Dermis blood vessel endothelial cell (primary cell): ENCODE measurements at regions not wholly inside any gene's neighbourhood (a gene's known extent, or its start where the extent isn't known, plus 50 kb on each side); places are given as distances from the start of the nearest gene placed in this dataset.

Source experiments
- DNase-seq: peaks from one replicate; pipeline ENCODE4 v3.0.0; 2010

DNA sequence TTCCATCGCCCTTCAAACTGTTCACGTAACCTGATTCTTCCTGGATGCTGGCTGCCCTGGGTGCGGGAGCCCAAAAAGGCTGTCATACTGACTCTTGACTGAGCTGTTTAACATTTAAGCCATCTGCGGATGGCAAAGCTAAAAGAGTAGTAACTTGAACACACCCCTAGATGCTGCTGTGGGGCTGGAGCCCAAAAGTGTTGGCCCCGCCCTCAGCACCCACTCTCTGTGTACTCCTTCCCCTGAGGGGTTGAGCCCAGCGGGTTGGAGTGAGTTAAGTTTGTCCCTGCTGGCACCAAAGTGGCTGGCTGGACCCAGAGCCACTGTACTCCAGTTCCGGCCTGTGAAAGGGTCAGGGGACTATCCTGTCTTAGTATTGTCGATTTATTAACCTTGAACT, 640.6 kb downstream of the PTPRU start:
- no peak for DNase-seq

DNA sequence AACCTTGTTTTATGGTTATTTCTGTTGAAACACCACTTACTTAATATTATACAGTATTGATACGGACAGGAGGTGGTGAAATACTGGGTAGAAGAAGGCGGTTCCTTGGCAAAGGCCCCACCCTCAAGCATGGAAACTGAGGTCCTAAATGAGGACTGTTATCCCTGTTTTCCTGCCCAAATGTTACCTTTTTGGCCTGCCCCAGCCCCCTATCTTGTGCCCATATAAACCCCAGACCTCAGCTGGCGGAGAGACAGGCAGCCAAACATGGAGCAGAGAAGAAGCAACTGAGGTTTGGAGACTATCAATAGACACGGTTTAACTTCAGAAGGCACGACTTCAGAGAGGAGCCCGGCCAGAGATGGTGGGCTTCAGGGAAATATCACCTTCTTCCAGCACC, 640.1 kb downstream of the PTPRU start:
- no peak for DNase-seq

DNA sequence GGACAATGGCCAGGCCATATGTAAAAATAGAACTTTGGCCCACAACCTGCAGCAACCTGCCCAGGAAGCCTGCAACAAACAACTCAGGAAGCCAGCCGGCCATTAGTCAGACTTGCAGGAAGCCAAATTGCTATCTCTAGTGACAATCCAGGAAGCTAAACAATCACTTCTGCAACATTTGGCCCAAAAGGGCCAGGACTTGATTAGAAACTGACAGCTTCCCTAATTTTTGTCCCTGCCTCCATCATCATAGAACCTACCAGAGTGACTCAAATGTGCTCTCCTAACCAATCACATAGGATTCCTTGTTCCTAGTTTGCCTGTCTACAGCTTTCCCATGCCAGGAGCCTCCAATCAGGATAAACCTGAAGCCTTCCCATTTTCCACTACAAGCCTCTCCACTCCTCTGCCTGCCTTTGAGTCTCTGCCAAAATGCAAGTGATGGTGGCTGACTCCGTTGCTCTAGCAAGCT, 639.3 kb downstream of the PTPRU start:
- DNase-seq, result peak; percentile 93

DNA sequence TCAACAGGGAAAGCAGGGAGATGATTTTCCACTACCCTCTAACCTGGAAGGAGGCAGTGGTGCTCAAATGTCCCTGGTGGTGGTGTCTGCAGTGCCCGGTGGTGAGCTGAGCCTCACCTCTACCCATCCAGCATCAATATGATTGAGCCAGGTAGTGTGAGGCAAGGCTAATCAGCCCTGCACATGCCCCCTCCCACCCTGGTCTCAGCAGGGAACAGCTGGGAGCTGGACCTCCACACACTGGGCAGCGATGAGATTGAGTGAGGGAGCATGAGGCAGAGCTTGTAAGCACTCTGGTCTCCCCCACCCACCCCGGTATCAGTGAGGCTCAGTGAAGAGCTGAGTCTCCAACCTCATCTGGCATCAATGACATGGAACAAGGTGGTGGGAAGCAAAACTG, 634.3 kb downstream of the PTPRU start:
- no peak for DNase-seq

DNA sequence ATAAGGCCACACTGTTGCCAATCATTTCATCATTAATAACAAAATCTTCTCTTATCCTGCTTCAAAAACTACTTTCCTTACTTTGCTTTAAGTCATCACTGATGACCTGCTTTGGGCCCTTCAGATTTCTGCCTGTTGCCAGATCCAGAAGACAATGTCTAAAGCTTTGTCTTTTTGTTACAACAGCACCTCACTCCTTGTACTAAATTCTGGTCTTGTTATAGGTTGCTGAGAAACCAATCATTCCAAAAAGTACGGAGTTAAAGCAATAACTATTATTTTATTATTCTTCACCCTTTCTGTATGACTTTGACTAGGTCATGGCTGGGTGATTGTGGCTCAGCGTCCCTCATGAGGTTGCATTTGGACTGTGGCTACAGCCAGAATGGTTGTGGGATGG, 633.5 kb downstream of the PTPRU start:
- no peak for DNase-seq

DNA sequence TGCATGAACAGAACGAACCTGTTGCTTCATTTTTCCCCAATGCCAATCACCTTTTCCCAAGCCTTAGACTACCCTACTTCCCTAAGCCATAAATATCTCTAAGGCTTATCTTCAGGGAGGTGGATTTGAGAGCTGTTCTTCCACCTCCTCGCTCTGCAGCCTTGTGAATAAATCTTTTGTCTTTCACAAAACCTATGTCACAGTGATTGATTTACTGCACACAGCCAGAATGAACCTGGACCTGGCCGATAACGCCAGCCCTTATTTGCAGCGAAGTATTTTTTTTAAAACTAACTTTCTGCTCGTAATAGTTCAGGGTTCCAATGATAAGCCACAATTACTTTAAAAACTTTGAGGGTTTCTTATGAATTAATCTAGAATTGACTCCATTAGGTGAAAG, 632.6 kb downstream of the PTPRU start:
- no peak for DNase-seq

DNA sequence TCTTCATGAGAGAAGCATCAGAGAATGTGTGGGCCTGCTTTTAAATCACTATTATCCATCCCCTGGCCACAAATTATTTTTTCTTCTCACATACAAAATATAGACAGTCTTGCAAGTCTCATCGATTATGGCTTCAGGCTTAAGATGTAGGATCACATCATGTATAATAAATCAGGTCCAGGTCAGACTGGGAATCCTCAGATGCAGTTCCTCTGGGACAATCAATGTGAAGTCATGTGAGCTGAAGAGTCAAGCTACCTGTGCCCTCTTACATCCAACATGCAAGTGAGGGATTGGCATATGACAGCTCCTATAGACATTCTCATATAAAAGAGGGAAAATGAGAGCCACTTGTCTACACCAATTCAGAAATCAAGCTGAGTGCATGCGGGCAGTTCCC, 631.8 kb downstream of the PTPRU start:
- no peak for DNase-seq

DNA sequence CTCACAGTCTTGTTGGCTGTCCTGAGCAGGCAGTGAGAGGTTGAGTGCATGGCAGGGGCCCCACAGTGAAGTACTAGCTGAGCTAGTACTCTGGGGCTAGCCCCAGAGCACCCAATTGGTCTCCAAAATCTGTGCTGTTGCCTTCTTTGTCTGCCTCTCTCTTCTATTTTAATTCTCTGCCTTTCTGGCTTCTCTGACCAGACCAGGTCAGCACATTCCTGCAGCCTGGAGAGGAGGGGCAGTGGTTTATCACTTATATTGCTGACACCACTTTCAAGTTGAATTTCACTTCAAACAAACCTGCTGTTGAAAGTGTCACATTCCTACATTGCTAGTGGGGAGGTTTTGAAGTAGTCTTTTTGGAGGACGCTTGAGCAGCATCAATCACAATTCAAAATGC, 628.7 kb downstream of the PTPRU start:
- DNase-seq, result no peak

DNA sequence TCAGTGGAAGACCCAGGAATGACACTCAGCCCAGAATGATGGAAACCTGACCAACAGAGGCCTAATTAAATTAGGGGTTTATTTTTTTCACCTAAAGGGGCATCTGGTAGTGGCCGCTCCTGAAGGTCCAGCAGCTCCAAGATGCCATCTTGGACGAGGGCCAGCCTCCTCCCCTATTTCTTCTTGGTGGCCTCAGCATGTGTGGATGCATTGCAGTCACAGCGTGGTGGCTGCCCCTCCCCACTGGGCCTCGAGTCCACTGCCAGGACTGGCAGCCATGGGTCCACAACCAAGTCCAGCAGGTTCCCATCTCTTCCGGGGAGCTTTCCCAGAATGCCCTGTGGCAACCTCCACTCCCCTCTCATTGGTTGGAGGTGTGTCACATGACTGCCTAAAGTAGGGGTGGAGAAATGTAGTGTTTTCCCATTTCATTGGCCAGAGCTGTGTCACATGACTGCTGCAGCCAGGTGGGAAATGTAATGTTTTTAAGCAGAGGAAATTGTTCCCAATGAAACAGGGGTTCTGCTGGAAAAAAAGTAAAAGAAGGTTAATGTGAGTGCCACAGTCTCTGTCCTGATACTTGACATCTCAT, 628.2 kb downstream of the PTPRU start:
- no peak for DNase-seq

DNA sequence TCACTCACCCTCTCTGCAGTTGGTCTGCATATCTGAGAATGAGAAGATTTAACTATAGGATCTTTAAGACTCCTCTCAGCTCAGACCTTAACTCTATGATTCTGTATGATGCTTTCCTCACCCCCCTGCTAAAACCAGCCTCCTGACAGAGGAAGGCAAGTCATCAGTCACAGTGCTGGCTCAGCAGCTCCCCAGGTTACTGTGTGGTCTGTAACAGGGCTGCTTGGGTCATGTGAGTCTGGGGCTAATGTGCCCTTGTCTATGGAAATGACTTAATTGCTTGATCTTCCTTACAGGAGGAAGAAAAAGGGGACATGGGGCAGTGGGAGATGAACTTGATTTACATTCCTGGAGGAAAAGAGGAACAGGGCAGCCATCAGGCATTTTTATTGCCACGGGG, 625.6 kb downstream of the PTPRU start:
- DNase-seq, result no peak

DNA sequence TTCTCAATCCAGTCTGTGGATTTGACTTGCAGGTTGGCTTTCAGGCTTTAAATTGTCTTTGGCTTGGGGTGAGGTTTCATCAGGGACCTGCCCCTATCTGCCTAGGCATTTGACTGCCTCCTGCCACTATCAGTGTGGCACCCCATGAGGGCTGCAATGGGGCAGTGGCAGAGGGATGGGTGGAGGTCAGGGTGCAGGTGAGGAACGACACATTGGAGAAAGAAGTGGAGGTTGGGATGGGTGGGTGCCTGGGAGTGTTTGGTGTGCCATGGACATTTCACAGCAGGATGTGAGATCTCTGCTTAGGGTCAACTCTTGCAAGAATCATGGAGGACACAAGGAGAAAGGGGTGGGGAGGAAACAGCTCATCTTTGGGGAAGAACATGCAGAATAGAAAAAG, 625.1 kb downstream of the PTPRU start:
- DNase-seq, result no peak

DNA sequence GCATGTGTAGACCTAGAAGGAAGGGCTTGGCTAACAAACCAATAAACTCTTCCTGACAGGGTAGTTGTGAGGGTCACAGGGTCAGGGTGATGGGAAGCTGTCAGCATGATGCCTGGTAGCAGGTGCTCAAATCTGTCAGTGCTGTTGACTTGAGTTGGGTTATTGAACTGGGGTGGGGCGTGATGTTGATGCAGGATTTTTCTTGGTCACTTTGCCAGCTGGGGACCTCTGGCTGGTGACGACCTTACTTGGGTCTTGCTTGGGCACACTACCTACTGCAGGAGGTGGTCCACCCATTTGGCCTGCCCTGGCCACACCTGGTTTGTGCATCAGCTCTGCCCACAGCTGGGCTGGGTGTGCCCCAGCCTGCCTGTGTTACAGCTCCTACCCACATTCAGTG, 624.4 kb downstream of the PTPRU start:
- DNase-seq, result no peak

DNA sequence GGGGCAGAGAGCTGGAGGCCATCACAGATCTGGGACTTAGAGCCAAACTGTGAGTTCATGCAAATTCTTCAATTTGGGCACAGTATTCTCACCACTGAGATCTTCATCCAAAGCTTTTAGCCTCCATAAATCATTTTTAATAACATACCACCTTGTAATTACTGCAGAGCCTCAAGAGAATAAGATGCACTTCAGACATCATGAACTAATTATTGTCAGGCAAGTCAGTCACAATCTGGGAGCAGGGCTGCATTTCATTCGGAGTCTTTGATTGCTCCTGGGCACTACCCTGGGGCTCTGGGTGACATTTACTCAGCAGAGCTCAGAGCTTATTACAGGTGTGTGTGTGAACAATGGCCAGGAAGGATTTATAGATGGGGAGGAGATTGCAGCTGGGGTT, 623.7 kb downstream of the PTPRU start:
- DNase-seq, result no peak

DNA sequence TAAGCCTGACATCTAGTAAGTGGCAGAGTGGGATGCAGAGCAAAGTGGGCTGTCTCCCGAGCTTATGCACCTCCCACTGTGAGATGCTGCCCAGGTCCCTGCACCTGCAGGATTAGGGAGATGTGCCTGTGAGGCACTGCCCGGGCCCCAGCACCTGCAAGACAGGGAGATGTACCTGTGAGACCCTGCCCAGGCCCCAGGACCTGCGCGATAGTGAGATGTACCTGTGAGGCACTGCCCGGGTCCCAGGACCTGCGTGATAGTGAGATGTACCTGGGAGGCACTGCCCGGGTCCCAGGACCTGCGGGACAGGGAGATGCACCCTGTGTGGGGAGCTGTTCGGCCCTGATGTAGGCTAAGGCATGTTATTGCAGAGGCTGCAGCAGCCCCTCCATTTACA, 622.8 kb downstream of the PTPRU start:
- no peak for DNase-seq

DNA sequence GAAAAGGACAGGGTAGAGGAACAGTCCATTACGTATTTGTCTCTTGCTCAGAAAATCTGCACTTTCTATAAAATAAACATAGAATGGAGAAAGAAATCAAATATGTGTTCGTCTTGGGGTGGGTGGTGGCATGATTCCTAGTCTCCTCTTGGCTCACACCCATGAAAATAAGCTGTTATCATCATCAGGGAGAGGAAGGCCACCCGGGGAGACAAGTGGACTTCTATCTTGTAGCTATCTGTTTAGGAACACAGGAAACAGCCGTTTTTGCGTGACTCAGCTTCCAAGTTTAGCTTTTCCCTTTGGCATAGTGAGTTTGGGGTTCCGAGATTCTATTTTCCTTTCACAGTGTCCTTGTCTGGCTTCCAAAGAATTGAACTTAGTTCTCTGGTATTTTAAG, 622.3 kb downstream of the PTPRU start:
- DNase-seq, result peak; percentile 20

DNA sequence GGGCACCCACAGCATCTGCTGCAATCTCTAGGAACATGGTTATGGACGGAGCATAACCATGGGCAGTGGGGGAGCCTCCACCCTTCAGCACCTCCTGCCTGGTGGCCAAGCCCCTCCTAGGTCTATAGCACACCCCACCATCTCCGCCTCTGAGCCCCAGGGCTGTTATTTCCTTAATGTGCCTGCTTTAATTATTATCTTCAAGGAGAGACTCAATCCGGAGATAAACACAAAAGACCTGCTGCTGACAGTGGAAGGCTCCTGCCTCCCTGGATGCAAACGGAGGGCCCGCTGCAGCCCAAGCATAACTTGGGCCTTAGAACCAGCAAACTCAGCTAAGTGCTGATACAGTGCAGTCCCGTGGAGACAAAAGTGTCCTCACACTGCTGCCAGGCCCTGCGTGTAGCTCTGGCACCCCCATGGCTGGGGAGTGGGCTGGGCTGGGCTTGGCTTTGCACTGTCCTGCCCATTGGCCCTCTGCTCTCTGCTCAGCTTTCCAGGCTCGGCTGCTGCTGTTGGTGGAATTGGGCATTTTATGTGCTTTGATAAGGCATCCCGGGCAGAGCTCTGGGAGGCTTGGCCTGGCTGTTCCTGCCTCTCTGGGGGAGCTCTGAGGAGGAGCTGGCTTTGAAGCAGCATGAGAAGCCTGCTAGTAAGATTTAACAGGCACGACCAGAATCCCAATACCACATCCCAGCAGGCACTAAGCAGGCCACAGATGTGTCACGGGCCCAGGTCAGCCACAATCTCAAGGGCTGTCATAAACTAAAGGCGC, 620.2 kb downstream of the PTPRU start:
- DNase-seq, result no peak

DNA sequence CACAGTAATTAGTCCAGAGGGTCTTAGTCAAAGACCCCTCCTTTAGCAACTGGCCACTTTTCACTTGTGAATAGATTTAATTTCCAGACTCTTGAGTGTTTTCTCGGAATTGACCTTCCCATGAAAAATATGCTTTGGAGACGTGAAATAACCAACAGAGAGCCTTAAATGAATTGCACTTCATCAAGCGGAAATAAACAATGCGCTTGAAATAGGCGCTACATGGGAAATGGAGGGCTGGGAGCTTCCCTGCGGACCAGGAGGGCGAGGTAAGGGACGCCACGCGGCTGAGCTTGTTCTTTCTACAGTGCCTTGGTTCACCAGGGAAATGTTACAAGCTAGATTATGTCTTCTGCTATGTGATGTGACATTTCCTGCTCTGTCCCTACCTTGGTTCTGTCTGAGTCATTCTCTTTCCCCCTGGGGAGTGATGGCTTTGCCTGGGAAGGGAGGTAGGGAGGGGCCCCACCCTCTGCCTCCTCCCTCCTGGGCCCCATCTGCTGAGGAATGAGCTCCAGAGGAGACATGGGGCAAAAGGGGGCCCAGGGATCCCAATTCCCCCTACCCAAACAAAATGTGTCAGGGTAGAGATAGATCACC, 619.3 kb downstream of the PTPRU start:
- DNase-seq, result no peak

DNA sequence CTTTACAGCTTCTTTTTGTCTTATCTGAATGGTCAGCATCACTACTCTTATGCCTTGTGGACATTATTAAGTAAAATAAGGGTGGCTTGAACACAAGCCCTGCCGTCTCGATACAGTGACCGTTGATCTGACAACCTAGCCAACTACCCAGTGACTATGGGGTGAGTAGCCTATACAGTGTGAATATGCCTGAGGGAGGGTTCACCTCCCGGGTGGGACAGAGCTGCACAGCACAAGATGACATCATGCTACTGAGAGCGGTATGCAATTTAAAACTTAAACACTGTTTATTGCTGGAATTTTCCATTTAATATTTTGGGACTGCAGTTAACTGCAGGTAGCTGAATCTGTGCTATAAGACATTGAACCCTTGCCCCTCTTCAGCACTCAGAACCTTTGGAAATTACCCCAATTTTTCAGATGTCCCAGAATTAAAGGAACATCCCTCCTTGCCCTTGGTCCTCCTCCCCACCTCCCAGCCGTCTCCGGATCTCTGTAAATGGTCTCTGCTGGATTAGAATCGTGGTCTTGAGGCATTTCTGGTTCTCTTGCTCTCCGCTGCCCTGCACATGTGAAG, 618.5 kb downstream of the PTPRU start:
- DNase-seq, result no peak

DNA sequence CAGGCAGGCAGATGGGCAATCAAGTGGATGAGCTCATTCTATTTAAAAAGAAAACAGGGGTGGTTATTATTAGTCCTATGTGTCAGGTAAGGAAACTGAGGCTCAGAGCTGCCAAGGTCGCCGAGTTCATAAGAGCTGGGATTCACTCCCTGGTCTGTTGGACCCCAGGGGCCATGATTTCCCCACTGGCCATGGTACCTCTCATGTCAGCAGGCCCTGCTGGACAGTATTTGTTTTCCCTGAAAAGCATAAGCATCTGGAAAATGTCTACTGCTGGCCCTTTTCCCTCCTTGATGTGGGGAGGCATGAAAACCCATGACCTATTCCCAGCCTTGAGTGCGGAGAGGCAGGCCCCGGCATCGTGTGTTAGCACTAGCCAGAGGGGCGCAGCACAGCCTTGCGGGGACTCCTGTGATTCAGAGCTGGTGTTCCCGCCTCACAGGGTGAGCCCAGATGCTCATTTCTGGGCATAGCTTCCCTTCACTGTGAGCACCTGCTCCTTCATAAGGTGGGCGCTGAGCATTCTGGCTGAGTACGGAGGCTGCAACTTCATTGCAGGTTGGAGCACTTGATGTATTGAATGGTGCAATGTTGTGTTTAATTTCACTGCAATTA, 617.5 kb downstream of the PTPRU start:
- DNase-seq, result no peak

DNA sequence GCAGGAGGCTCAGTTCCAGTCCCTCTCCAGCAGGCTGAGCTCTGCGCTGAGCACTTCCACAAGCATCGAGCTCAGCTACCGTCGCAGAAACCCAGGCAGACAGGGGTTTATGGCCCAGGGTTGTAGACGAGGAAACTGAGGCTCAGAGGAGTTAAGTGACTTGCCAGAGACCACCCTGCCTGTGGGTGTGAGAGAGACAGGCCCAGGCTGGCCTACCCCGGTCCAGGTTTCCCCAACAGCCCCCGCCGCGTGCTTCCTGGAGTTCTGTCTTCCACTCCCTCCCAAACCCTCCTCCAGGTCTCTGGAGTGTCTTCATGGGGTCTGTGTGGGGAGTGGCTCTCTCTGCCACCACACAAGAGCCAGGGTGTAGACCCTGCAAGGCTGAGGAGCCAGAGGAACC, 615.9 kb downstream of the PTPRU start:
- no peak for DNase-seq

DNA sequence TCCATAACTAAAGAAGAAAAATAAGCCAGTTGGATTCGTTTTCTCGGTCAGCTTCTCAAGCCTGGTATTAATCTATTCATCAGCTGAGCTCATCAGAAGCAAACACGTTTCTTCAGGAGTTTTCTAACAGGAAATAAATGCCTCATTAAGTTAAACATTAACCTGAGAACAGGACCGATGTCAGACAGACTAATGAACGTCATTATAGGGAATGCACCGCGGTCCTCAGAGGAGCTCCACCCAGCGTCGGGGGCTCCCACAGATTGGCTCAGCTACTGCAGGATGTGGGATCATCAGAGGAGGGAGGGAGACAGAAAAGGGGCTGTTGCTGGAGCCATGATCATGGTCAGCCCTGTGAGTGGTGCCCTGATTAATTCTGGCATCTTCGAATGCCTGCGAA, 615.4 kb downstream of the PTPRU start:
- no peak for DNase-seq

DNA sequence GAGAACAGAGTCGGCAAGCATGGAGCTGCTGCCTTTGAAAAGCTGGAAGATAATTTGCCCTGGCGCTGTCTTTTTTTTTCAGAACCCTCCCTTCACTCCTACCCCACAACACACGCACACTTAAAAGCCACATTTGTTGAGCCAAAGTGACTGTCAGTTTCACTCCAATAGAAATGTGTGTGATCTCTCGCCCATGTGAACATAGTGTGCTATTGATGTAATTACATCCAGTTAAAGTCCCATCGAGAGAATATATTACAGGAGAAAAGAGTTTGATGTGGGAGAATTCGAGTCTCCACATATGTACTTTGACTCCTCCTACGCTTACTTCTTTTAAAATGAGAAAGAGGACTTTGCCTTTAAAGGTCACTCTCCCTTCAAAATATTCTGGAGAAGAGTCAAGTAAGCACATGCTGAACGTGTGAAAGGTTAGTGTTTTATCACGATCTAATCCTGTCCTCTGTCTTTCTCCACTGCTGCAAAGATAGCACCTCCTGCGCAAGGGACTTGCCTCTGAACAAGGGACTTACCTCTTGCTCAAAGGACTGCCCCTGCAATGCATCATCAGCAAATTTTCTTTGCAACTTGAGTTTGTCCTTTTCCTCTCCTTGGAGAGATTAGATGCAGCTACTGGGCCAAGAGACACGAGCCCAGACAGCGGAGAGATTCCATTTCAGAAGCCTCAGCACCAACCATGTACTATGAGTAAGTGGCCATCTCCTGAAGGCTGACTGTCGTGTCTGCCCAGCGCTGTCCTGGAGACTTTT, 613.9 kb downstream of the PTPRU start:
- DNase-seq, result no peak
